DOHH2 (cell line): ENCODE measurements at regions not wholly inside any gene's neighbourhood (a gene's known extent, or its start where the extent isn't known, plus 50 kb on each side); places are given as distances from the start of the nearest gene placed in this dataset.

Experiments
- H3F3A ChIP-seq: fragments of 200-600 bp; sonication (generic), shearing (Covaris generic); 2 replicates; pipeline ENCODE4 v1.6.0; 2016; ENCODE audit warnings: antibody characterized with exemption, mild to moderate bottlenecking; ENCODE audit not compliant: control insufficient read depth, insufficient read depth
- H3K27ac ChIP-seq: fragments of 200-600 bp; sonication (generic); 2 replicates; pipeline ENCODE4 v1.5.1; 2014; ENCODE audit warnings: low read depth, mild to moderate bottlenecking, low read length, moderate library complexity
- H3K27me3 ChIP-seq: fragments of 200-600 bp; sonication (generic); 2 replicates; pipeline ENCODE4 v1.6.1; 2014; ENCODE audit warnings: mild to moderate bottlenecking, low read length, mixed read lengths; ENCODE audit not compliant: control insufficient read depth
- H3K36me3 ChIP-seq: fragments of 200-600 bp; sonication (generic); 2 replicates; pipeline ENCODE4 v1.6.1; 2014; ENCODE audit warnings: mild to moderate bottlenecking, low read length, moderate library complexity, mixed read lengths; ENCODE audit not compliant: control insufficient read depth
- H3K4me1 ChIP-seq: fragments of 200-600 bp; sonication (generic); 2 replicates; pipeline ENCODE4 v1.6.1; 2014; ENCODE audit warnings: mild to moderate bottlenecking, low read length, mixed read lengths; ENCODE audit not compliant: control insufficient read depth
- H3K4me2 ChIP-seq: fragments of 200-600 bp; sonication (generic); 2 replicates; pipeline ENCODE4 v1.6.0; 2014; ENCODE audit warnings: mild to moderate bottlenecking, low read length, moderate library complexity
- H3K4me3 ChIP-seq: fragments of 200-600 bp; sonication (generic); 2 replicates; pipeline ENCODE4 v1.5.1; 2014; ENCODE audit warnings: mild to moderate bottlenecking, low read length, mixed read lengths
- H3K79me2 ChIP-seq: fragments of 200-600 bp; sonication (generic); 2 replicates; pipeline ENCODE4 v1.6.1; 2014; ENCODE audit warnings: mild to moderate bottlenecking, low read length, mixed read lengths; ENCODE audit not compliant: control insufficient read depth
- H3K9me2 ChIP-seq: fragments of 200-600 bp; sonication (generic); replicated peaks from 2 replicates; pipeline ENCODE4 v1.6.1; 2014; ENCODE audit warnings: mild to moderate bottlenecking, low read length, mixed read lengths; ENCODE audit not compliant: control insufficient read depth
- H3K9me3 ChIP-seq: fragments of 200-600 bp; sonication (generic); 2 replicates; pipeline ENCODE4 v1.6.1; 2014; ENCODE audit warnings: antibody characterized with exemption, low read length, mixed read lengths; ENCODE audit not compliant: control insufficient read depth, insufficient read depth
- H4K20me1 ChIP-seq: fragments of 200-600 bp; sonication (generic); 2 replicates; pipeline ENCODE4 v1.6.0; 2014; ENCODE audit warnings: low read depth, mild to moderate bottlenecking, antibody characterized with exemption, low read length, moderate library complexity; ENCODE audit not compliant: control insufficient read depth, insufficient read depth
- CTCF ChIP-seq: fragments of 200-600 bp; sonication (generic); IDR thresholded peaks from one replicate; pipeline ENCODE4 v1.5.1; 2014; ENCODE audit warnings: antibody characterized with exemption, mild to moderate bottlenecking, low read depth, low read length; ENCODE audit not compliant: poor library complexity, severe bottlenecking
- EZH2phosphoT487 ChIP-seq: fragments of 200-600 bp; sonication (generic); IDR thresholded peaks from 2 replicates; pipeline ENCODE4 v1.6.1; 2017; ENCODE audit warnings: borderline replicate concordance, mild to moderate bottlenecking, antibody characterized with exemption, low read length, moderate library complexity, mixed read lengths

- H3K27me3 ChIP-seq: no peaks in the 10 kb centered on the region
- H3K4me1 ChIP-seq: peaks cover 33% of the 10 kb centered on the region
- no peak overlapping the region for H3K4me2 ChIP-seq
These were observed 317.1 kb upstream of the CLINT1 start for GRCh38 chr5:158175934-158176481.

GRCh38 chr5:158174918-158175851, 316.2 kb upstream of the CLINT1 start:
- Histone ChIP-seq H3K9me2 (no peaks in the 10 kb centered on the region), H3K36me3 (no peaks in the 10 kb centered on the region), H3F3A (no peaks in the 10 kb centered on the region), H3K9me3 (no peaks in the 10 kb centered on the region), H3K27me3 (no peaks in the 10 kb centered on the region), H3K27ac (no peak overlapping the region), H3K4me1 (peaks cover 41% of the 10 kb centered on the region), H4K20me1 (no peaks in the 10 kb centered on the region), H3K4me3 (no peak overlapping the region), H3K4me2 (peak overlapping the region; percentile 22), H3K79me2 (no peaks in the 10 kb centered on the region)
- TF ChIP-seq EZH2phosphoT487 (no peak), CTCF (peak; percentile 89)

More at GRCh38 chr5:158175934-158176481, 317.1 kb upstream of the CLINT1 start:
- H4K20me1 ChIP-seq: no peaks in the 10 kb centered on the region
- H3K79me2 ChIP-seq: no peaks in the 10 kb centered on the region
- H3K9me2 ChIP-seq: no peaks in the 10 kb centered on the region
- H3K27ac ChIP-seq: no peak overlapping the region
- H3F3A ChIP-seq: no peaks in the 10 kb centered on the region
- no peak for TF ChIP-seq EZH2phosphoT487
- TF ChIP-seq CTCF: no peak
- H3K4me3 ChIP-seq: no peak overlapping the region
- H3K36me3 ChIP-seq: no peaks in the 10 kb centered on the region
- no peaks in the 10 kb centered on the region for H3K9me3 ChIP-seq

GRCh38 chr5:158174026-158174425, 315.1 kb upstream of the CLINT1 start:
- H3K27ac ChIP-seq: no peak overlapping the region
- H3K4me1 ChIP-seq: peaks cover 44% of the 10 kb centered on the region
- H3K4me3 ChIP-seq: no peak overlapping the region
- no peak for TF ChIP-seq EZH2phosphoT487
- no peaks in the 10 kb centered on the region for H4K20me1 ChIP-seq
- no peaks in the 10 kb centered on the region for H3K9me2 ChIP-seq
- H3K4me2 ChIP-seq: no peak overlapping the region
- no peaks in the 10 kb centered on the region for H3F3A ChIP-seq
- H3K79me2 ChIP-seq: no peaks in the 10 kb centered on the region
- H3K9me3 ChIP-seq: no peaks in the 10 kb centered on the region
- no peaks in the 10 kb centered on the region for H3K36me3 ChIP-seq
- H3K27me3 ChIP-seq: no peaks in the 10 kb centered on the region

- no peaks in the 10 kb centered on the region for H3K36me3 ChIP-seq
- no peak overlapping the region for H3K4me2 ChIP-seq
- H3K4me3 ChIP-seq: no peak overlapping the region
- TF ChIP-seq EZH2phosphoT487: no peak
- TF ChIP-seq CTCF: no peak
- H3F3A ChIP-seq: no peaks in the 10 kb centered on the region
- H3K27ac ChIP-seq: no peak overlapping the region
- H3K79me2 ChIP-seq: no peaks in the 10 kb centered on the region
- H3K9me2 ChIP-seq: no peaks in the 10 kb centered on the region
- H3K27me3 ChIP-seq: no peaks in the 10 kb centered on the region
- H4K20me1 ChIP-seq: no peaks in the 10 kb centered on the region
- H3K4me1 ChIP-seq: peaks cover 32% of the 10 kb centered on the region
- H3K9me3 ChIP-seq: no peaks in the 10 kb centered on the region
These were observed 313.1 kb upstream of the CLINT1 start for GRCh38 chr5:158172005-158172404.
